ENCODE measurements at regions not wholly inside any gene's neighbourhood (a gene's known extent, or its start where the extent isn't known, plus 50 kb on each side); places are given as distances from the start of the nearest gene placed in this dataset.
"Not testable (repeated sequence)": the region's sequence is repeated elsewhere in the genome, so short reads cannot be mapped to it uniquely, and the experiment has no call there.

GRCh38 chr5:120173125-120173524 is 291.0 kb upstream of the PRR16 start:
- no peak overlapping the region for H3K9ac ChIP-seq (ENCODE audit: insufficient read length, low read depth)
- TF ChIP-seq ZNF274 (IDR thresholded peaks at IDR 0.05; ENCODE audit: low read depth, low read length) (no peak), YY1 (IDR thresholded peaks at IDR 0.05; ENCODE audit: insufficient read depth, insufficient read length) (no peak), SUZ12 (IDR thresholded peaks at IDR 0.05; ENCODE audit: extremely low read depth, insufficient read depth, insufficient read length) (no peak)
- H3K27me3 ChIP-seq (ENCODE audit: insufficient read depth, insufficient read length): no peaks in the 10 kb centered on the region
- no peaks in the 10 kb centered on the region for H3K9me3 ChIP-seq (ENCODE audit: insufficient read depth, low read length)
- no peaks in the 10 kb centered on the region for H3K4me1 ChIP-seq (ENCODE audit: insufficient read depth, insufficient read length)
- no peak for DNase-seq (ENCODE audit: low read depth, low spot score)
- no peak overlapping the region for H3K4me3 ChIP-seq (ENCODE audit: insufficient read length, low read depth)
- H3K36me3 ChIP-seq (ENCODE audit: insufficient read depth, insufficient read length, low read length): no peaks in the 10 kb centered on the region

DNA sequence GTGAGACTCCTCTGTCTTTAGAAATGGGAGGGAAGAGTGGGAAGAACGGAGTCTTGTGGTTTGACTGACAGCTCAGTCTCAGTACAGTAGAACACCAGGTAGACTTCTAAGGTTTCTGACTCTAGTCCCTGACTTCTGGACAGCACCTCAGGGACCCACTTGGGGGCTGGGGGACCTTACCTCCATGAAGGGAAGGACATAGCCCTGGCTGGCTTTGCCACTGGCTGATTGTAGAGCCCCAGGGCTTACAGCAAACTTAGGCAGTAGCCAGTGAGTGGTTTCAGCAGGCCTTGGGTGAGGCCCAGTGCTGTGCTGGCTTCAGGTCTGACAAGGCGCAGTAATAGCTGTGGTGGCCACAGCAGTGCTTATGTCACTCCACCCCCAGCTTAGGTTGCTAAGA is 290.0 kb upstream of the PRR16 start:
- H3K36me3 ChIP-seq (ENCODE audit: insufficient read depth, insufficient read length, low read length): no peaks in the 10 kb centered on the region
- no peaks in the 10 kb centered on the region for H3K27me3 ChIP-seq (ENCODE audit: insufficient read depth, insufficient read length)
- no peaks in the 10 kb centered on the region for H3K4me1 ChIP-seq (ENCODE audit: insufficient read depth, insufficient read length)
- TF ChIP-seq YY1 (IDR thresholded peaks at IDR 0.05; ENCODE audit: insufficient read depth, insufficient read length) (no peak), ZNF274 (IDR thresholded peaks at IDR 0.05; ENCODE audit: low read depth, low read length) (no peak), SUZ12 (IDR thresholded peaks at IDR 0.05; ENCODE audit: extremely low read depth, insufficient read depth, insufficient read length) (no peak)
- H3K4me3 ChIP-seq (ENCODE audit: insufficient read length, low read depth): no peak overlapping the region
- H3K9ac ChIP-seq (ENCODE audit: insufficient read length, low read depth): no peak overlapping the region
- DNase-seq (ENCODE audit: low read depth, low spot score): no peak
- no peaks in the 10 kb centered on the region for H3K9me3 ChIP-seq (ENCODE audit: insufficient read depth, low read length)

DNA sequence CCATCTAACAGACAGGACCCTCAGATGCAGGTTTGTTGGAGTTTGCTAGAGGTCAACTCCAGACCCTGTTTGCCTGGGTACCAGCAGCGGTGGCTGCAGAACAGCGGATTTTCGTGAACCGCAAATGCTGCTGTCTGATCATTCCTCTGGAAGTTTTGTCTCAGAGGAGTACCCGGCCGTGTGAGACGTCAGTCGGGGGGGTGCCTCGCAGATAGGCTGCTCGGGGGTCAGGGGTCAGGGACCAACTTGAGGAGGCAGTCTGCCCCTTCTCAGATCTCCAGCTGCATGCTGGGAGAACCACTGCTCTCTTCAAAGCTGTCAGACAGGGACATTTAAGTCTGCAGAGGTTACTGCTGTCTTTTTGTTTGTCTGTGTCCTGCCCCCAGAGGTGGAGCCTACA is 282.9 kb upstream of the PRR16 start:
- not testable (repeated sequence) for H3K27me3 ChIP-seq (ENCODE audit: insufficient read depth, insufficient read length); H3K9ac ChIP-seq (ENCODE audit: insufficient read length, low read depth); H3K4me1 ChIP-seq (ENCODE audit: insufficient read depth, insufficient read length); H3K4me3 ChIP-seq (ENCODE audit: insufficient read length, low read depth); DNase-seq (ENCODE audit: low read depth, low spot score); H3K36me3 ChIP-seq (ENCODE audit: insufficient read depth, insufficient read length, low read length); H3K9me3 ChIP-seq (ENCODE audit: insufficient read depth, low read length)

- not testable (repeated sequence) for DNase-seq (ENCODE audit: low read depth, low spot score); H3K9me3 ChIP-seq (ENCODE audit: insufficient read depth, low read length); H3K27me3 ChIP-seq (ENCODE audit: insufficient read depth, insufficient read length); H3K36me3 ChIP-seq (ENCODE audit: insufficient read depth, insufficient read length, low read length); H3K4me3 ChIP-seq (ENCODE audit: insufficient read length, low read depth); H3K4me1 ChIP-seq (ENCODE audit: insufficient read depth, insufficient read length); H3K9ac ChIP-seq (ENCODE audit: insufficient read length, low read depth)
These were observed 269.4 kb upstream of the PRR16 start for GRCh38 chr5:120194650-120195049.

DNA sequence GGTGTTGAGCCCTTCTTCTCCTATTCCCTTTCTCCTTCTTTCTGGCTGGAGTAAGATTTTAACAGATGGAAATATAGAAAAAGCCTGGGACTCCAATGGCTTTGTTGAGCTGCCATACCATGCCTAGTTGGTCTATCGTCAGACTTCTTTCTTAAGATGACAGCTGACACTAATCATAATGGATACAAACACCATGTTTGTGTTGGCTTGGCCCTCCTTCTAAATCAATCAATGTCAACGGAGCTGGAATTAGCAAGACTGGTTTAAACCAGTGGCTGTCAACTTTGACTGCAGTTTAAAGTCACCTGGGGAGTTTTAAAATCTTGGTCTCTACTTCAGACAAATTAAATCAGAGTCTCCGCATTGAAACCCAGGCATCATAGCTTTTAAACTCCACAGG is 264.5 kb upstream of the PRR16 start:
- H3K9me3 ChIP-seq (ENCODE audit: insufficient read depth, low read length): no peaks in the 10 kb centered on the region

GRCh38 chr5:120207129-120207528 is 257.0 kb upstream of the PRR16 start:
- DNase-seq (ENCODE audit: low read depth, low spot score): no peak
- Histone ChIP-seq H3K4me3 (ENCODE audit: insufficient read length, low read depth) (no peak overlapping the region), H3K9me3 (ENCODE audit: insufficient read depth, low read length) (no peaks in the 10 kb centered on the region), H3K36me3 (ENCODE audit: insufficient read depth, insufficient read length, low read length) (no peaks in the 10 kb centered on the region), H3K4me1 (ENCODE audit: insufficient read depth, insufficient read length) (no peaks in the 10 kb centered on the region), H3K9ac (ENCODE audit: insufficient read length, low read depth) (no peak overlapping the region), H3K27me3 (ENCODE audit: insufficient read depth, insufficient read length) (no peaks in the 10 kb centered on the region)
- TF ChIP-seq SUZ12 (IDR thresholded peaks at IDR 0.05; ENCODE audit: extremely low read depth, insufficient read depth, insufficient read length) (no peak), YY1 (IDR thresholded peaks at IDR 0.05; ENCODE audit: insufficient read depth, insufficient read length) (no peak), ZNF274 (IDR thresholded peaks at IDR 0.05; ENCODE audit: low read depth, low read length) (no peak)

More for the DNA sequence above, 264.5 kb upstream of the PRR16 start:
- no peaks in the 10 kb centered on the region for H3K36me3 ChIP-seq (ENCODE audit: insufficient read depth, insufficient read length, low read length)
- H3K27me3 ChIP-seq (ENCODE audit: insufficient read depth, insufficient read length): no peaks in the 10 kb centered on the region
- H3K9ac ChIP-seq (ENCODE audit: insufficient read length, low read depth): no peak overlapping the region
- no peak for DNase-seq (ENCODE audit: low read depth, low spot score)
- no peak for TF ChIP-seq SUZ12 (IDR thresholded peaks at IDR 0.05; ENCODE audit: extremely low read depth, insufficient read depth, insufficient read length)
- TF ChIP-seq YY1 (IDR thresholded peaks at IDR 0.05; ENCODE audit: insufficient read depth, insufficient read length): no peak
- TF ChIP-seq ZNF274 (IDR thresholded peaks at IDR 0.05; ENCODE audit: low read depth, low read length): no peak
- H3K4me1 ChIP-seq (ENCODE audit: insufficient read depth, insufficient read length): no peaks in the 10 kb centered on the region
- no peak overlapping the region for H3K4me3 ChIP-seq (ENCODE audit: insufficient read length, low read depth)

DNA sequence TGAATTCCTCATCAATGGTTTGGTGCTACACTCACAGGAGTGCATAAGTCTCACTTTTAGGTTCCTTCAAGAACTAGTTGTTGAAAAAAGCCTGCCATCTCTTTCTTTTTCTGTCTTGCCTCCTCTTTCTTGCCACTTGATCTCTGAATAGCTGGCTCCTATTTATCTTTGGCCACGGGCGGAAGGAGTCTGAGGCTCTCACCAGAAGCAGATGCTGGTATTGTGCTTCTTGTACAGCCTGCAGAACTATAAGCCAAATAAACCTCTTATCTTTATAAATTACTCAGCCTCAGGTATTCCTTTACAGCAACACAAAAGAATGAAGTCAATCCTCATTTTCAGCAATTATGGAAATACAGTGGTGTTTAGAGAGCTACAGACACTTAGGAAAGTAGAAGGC is 247.1 kb upstream of the PRR16 start:
- DNase-seq (ENCODE audit: low read depth, low spot score): no peak
- TF ChIP-seq ZNF274 (IDR thresholded peaks at IDR 0.05; ENCODE audit: low read depth, low read length) (no peak), YY1 (IDR thresholded peaks at IDR 0.05; ENCODE audit: insufficient read depth, insufficient read length) (no peak), SUZ12 (IDR thresholded peaks at IDR 0.05; ENCODE audit: extremely low read depth, insufficient read depth, insufficient read length) (no peak)

GRCh38 chr5:120219988-120220387 is 244.1 kb upstream of the PRR16 start:
- Histone ChIP-seq H3K36me3 (ENCODE audit: insufficient read depth, insufficient read length, low read length) (no peaks in the 10 kb centered on the region), H3K9ac (ENCODE audit: insufficient read length, low read depth) (no peak overlapping the region), H3K4me1 (ENCODE audit: insufficient read depth, insufficient read length) (no peaks in the 10 kb centered on the region), H3K27me3 (ENCODE audit: insufficient read depth, insufficient read length) (no peaks in the 10 kb centered on the region), H3K9me3 (ENCODE audit: insufficient read depth, low read length) (no peaks in the 10 kb centered on the region), H3K4me3 (ENCODE audit: insufficient read length, low read depth) (no peak overlapping the region)
- no peak for TF ChIP-seq SUZ12 (IDR thresholded peaks at IDR 0.05; ENCODE audit: extremely low read depth, insufficient read depth, insufficient read length)
- TF ChIP-seq ZNF274 (IDR thresholded peaks at IDR 0.05; ENCODE audit: low read depth, low read length): no peak
- no peak for TF ChIP-seq YY1 (IDR thresholded peaks at IDR 0.05; ENCODE audit: insufficient read depth, insufficient read length)
- DNase-seq (ENCODE audit: low read depth, low spot score): no peak

More for the DNA sequence above, 247.1 kb upstream of the PRR16 start:
- Histone ChIP-seq H3K9me3 (ENCODE audit: insufficient read depth, low read length) (no peaks in the 10 kb centered on the region), H3K36me3 (ENCODE audit: insufficient read depth, insufficient read length, low read length) (no peaks in the 10 kb centered on the region), H3K9ac (ENCODE audit: insufficient read length, low read depth) (no peak overlapping the region), H3K4me1 (ENCODE audit: insufficient read depth, insufficient read length) (no peaks in the 10 kb centered on the region), H3K4me3 (ENCODE audit: insufficient read length, low read depth) (no peak overlapping the region), H3K27me3 (ENCODE audit: insufficient read depth, insufficient read length) (no peaks in the 10 kb centered on the region)
